GM12878 (cell line): ENCODE measurements at regions not wholly inside any gene's neighbourhood (a gene's known extent, or its start where the extent isn't known, plus 50 kb on each side); places are given as distances from the start of the nearest gene placed in this dataset.

ENCODE experiments used
- ATAC-seq: fragments of 200-7000 bp; cut with Tn5 transposase; 3 replicates; pipeline ENCODE4 v1.9.1; 2020; ENCODE audit warnings: mild to moderate bottlenecking, moderate library complexity
- BruUV-seq: library from RNA; stranded (reverse); fragments of 400-500 nt; replicated peaks from 2 replicates; lab custom pipeline; 2021; lab: Mats Ljungman, UMichigan
- CTCF ChIA-PET: fragments of 300-600 bp; sonication (Branson Sonifier 250); formaldehyde crosslinking; extraction: SDS; loops from one replicate; lab custom pipeline; 2021; ENCODE audit warnings: inconsistent platforms; lab: Yijun Ruan, JAX
- POLR2A ChIA-PET: fragments of 350-600 bp; formaldehyde crosslinking; extraction: SDS; loops from one replicate; lab custom pipeline; 2021; ENCODE audit warnings: inconsistent platforms; lab: Charles Lee
- RAD21 ChIA-PET: fragments of 300-600 bp; sonication (Branson Sonifier 250); formaldehyde crosslinking; loops from one replicate; lab custom pipeline; 2023; ENCODE audit warnings: antibody characterized with exemption; ENCODE audit not compliant: unreplicated experiment; lab: Charles Lee
- SMC1A ChIA-PET: fragments of 300-600 bp; sonication (Branson Sonifier 250); formaldehyde crosslinking; loops from one replicate; lab custom pipeline; 2023; ENCODE audit not compliant: unreplicated experiment, uncharacterized antibody; lab: Charles Lee
- DNase-seq: peaks from one replicate; pipeline ENCODE4 v3.0.0-alpha.2; 2011; ENCODE audit warnings: low read depth, low spot score
- FAIRE-seq: peaks from 3 replicates; lab custom pipeline; 2011; peaks lifted over from hg19 to GRCh38; lab: Jason Lieb, UNC
- H2AFZ ChIP-seq: 2 replicates; pipeline ENCODE4 v1.6.0; 2011; ENCODE audit warnings: low read depth, low read length, control low read depth; ENCODE audit not compliant: control insufficient read depth
- H3K27ac ChIP-seq: 2 replicates; pipeline ENCODE4 v1.5.1; 2011; ENCODE audit warnings: control low read depth; ENCODE audit not compliant: control insufficient read depth, insufficient read depth
- H3K27me3 ChIP-seq, 2 experiments: replicated peaks in 1 of 2; 2 replicates each; pipeline versions ENCODE4 v1.6.0 to v1.6.1; 2011; ENCODE audit warnings: low read length in 1 of 2; ENCODE audit not compliant: control insufficient read depth in 2 of 2, insufficient read depth in 2 of 2
- H3K36me3 ChIP-seq, 2 experiments: 2 replicates each; pipeline ENCODE4 v1.5.1; 2011; ENCODE audit warnings: low read length in 1 of 2; ENCODE audit not compliant: control insufficient read depth in 2 of 2, insufficient read depth in 2 of 2
- H3K4me1 ChIP-seq: 2 replicates; pipeline ENCODE4 v1.6.1; 2011; ENCODE audit warnings: mild to moderate bottlenecking, low read length, moderate library complexity, mixed read lengths; ENCODE audit not compliant: control insufficient read depth, insufficient read depth
- H3K4me2 ChIP-seq: 2 replicates; pipeline ENCODE4 v1.6.0; 2011; ENCODE audit warnings: control low read depth; ENCODE audit not compliant: control insufficient read depth, insufficient read depth
- H3K4me3 ChIP-seq: fragments of 200-600 bp; sonication (generic); 2 replicates; pipeline ENCODE4 v1.5.1; 2016
- H3K79me2 ChIP-seq: 2 replicates; pipeline ENCODE4 v1.6.0; 2011; ENCODE audit warnings: low read length; ENCODE audit not compliant: control insufficient read depth, insufficient read depth
- H3K9ac ChIP-seq: 2 replicates; pipeline ENCODE4 v1.8.0; 2011; ENCODE audit warnings: low read length, control low read depth, mixed read lengths; ENCODE audit not compliant: control insufficient read depth, insufficient read depth
- H3K9me3 ChIP-seq: replicated peaks from 3 replicates; pipeline ENCODE4 v1.5.1; 2011; ENCODE audit warnings: mild to moderate bottlenecking, low read length; ENCODE audit not compliant: control insufficient read depth, insufficient read depth
- H4K20me1 ChIP-seq: 2 replicates; pipeline ENCODE4 v1.6.0; 2011; ENCODE audit not compliant: control insufficient read depth, insufficient read depth
- BMI1 ChIP-seq: fragments of 450-650 bp; IDR thresholded peaks from 2 replicates; pipeline ENCODE4 v1.6.1; 2016; ENCODE audit warnings: mild to moderate bottlenecking, moderate library complexity, borderline replicate concordance
- CHD2 ChIP-seq: IDR thresholded peaks from 2 replicates; pipeline ENCODE4 v1.6.1; 2011; ENCODE audit warnings: low read depth, low read length, improper control_type of control experiment, borderline replicate concordance
- E2F8 ChIP-seq: fragments of 450-650 bp; IDR thresholded peaks from 2 replicates; pipeline ENCODE4 v1.6.1; 2018; ENCODE audit warnings: mild to moderate bottlenecking, low read depth, moderate library complexity; ENCODE audit not compliant: partially characterized antibody
- E4F1 ChIP-seq: fragments of 450-650 bp; IDR thresholded peaks from 2 replicates; pipeline ENCODE4 v1.6.1; 2018; ENCODE audit warnings: borderline replicate concordance, mild to moderate bottlenecking; ENCODE audit not compliant: partially characterized antibody
- FOXM1 ChIP-seq: IDR thresholded peaks from 2 replicates; pipeline ENCODE4 v1.6.1; 2012; ENCODE audit warnings: low read depth, mild to moderate bottlenecking, inconsistent platforms, low read length, moderate library complexity
- LARP7 ChIP-seq: fragments of 450-650 bp; IDR thresholded peaks from 2 replicates; pipeline ENCODE4 v1.6.1; 2017; ENCODE audit warnings: mild to moderate bottlenecking
- MTA3 ChIP-seq: IDR thresholded peaks from 2 replicates; pipeline ENCODE4 v1.6.1; 2012; ENCODE audit warnings: low read length, inconsistent platforms, borderline replicate concordance
- RAD51 ChIP-seq: fragments of 450-650 bp; IDR thresholded peaks from 2 replicates; pipeline ENCODE4 v1.6.1; 2016; ENCODE audit warnings: moderate library complexity, mild to moderate bottlenecking, inconsistent platforms
- SMAD1 ChIP-seq: fragments of 450-650 bp; IDR thresholded peaks from 2 replicates; pipeline ENCODE4 v1.6.1; 2018; ENCODE audit warnings: mild to moderate bottlenecking, low read depth; ENCODE audit not compliant: partially characterized antibody
- STAT3 ChIP-seq: IDR thresholded peaks from 2 replicates; pipeline ENCODE4 v1.6.1; 2011; ENCODE audit warnings: low read depth, low read length, improper control_type of control experiment
- YBX1 ChIP-seq: fragments of 450-650 bp; IDR thresholded peaks from 2 replicates; pipeline ENCODE4 v1.6.1; 2016; ENCODE audit warnings: antibody characterized with exemption
- ZBED1 ChIP-seq: IDR thresholded peaks from 2 replicates; pipeline ENCODE4 v1.6.1; 2016; ENCODE audit warnings: borderline replicate concordance
- ZNF687 ChIP-seq: fragments of 450-650 bp; IDR thresholded peaks from 2 replicates; pipeline ENCODE4 v1.6.1; 2017; ENCODE audit warnings: mild to moderate bottlenecking, moderate library complexity
- WGBS: methylation state at CpG from one replicate; pipeline ENCODE4 v1.1.6; 2016; ENCODE audit warnings: low lambda C conversion rate; ENCODE audit not compliant: insufficient replicate concordance, insufficient coverage; ENCODE audit errors: missing lambda C conversion rate; 5-methylcytosine and 5-hydroxymethylcytosine counted together
- in situ Hi-C: fragments of 300-500 bp; cut with MboI; formaldehyde crosslinking; loops from 9 replicates; pipeline ENCODE4 v1.14.3; 2018; ENCODE audit warnings: mixed read lengths
- intact Hi-C: fragments of 100-400 bp; cut with micrococcal nuclease; formaldehyde crosslinking; loops from one replicate; pipeline ENCODE4 v1.14.2; 2022; ENCODE audit not compliant: unreplicated experiment

- TF ChIP-seq E4F1 = no peak
Measured at GRCh38 chr9:107636571-107637381, 147.2 kb upstream of the KLF4 start (continued).

- ChIA-PET SMC1A (no interaction called here), CTCF (no interaction called here), RAD21 (no interaction called here), POLR2A (no interaction called here)
- Histone ChIP-seq H3K27ac (no peak overlapping the region), H3K36me3 (no peaks in the 10 kb centered on the region), H4K20me1 (no peaks in the 10 kb centered on the region), H3K9me3 (no peaks in the 10 kb centered on the region), H3K79me2 (no peaks in the 10 kb centered on the region), H2AFZ (no peak overlapping the region), H3K9ac (no peak overlapping the region), H3K27me3 (no peaks in the 10 kb centered on the region), H3K4me3 (no peak overlapping the region), H3K4me1 (no peaks in the 10 kb centered on the region), H3K4me2 (no peak overlapping the region)
- 51% methylated on average over 6 of the region's 6 CpGs for WGBS
- intact Hi-C loops = no loop called here
- no peak for FAIRE-seq
- in situ Hi-C loops = no loop called here
- no peak for ATAC-seq
- no peak for DNase-seq
- BruUV-seq = no TSS peak
- no peak for TF ChIP-seq STAT3
- no peak for TF ChIP-seq SMAD1
- no peak for TF ChIP-seq ZNF687
- no peak for TF ChIP-seq MTA3
- TF ChIP-seq FOXM1 = no peak
- TF ChIP-seq BMI1 = no peak
- no peak for TF ChIP-seq LARP7
- TF ChIP-seq ZBED1 = no peak
- no peak for TF ChIP-seq E2F8
- no peak for TF ChIP-seq RAD51
- TF ChIP-seq YBX1 = no peak
- no peak for TF ChIP-seq CHD2
Measured at GRCh38 chr9:107635803-107636174, 146.2 kb upstream of the KLF4 start.
